Ramos (cell line): ENCODE measurements at regions not wholly inside any gene's neighbourhood (a gene's known extent, or its start where the extent isn't known, plus 50 kb on each side); places are given as distances from the start of the nearest gene placed in this dataset.
"Not testable (repeated sequence)": the region's sequence is repeated elsewhere in the genome, so short reads cannot be mapped to it uniquely, and the experiment has no call there.

Experiments used
- in situ Hi-C: fragments of 300-500 bp; cut with MboI; formaldehyde crosslinking; loops from one replicate; pipeline ENCODE4 v1.14.3; 2022; ENCODE audit warnings: low sequenced_read_pairs; ENCODE audit not compliant: unreplicated experiment

DNA sequence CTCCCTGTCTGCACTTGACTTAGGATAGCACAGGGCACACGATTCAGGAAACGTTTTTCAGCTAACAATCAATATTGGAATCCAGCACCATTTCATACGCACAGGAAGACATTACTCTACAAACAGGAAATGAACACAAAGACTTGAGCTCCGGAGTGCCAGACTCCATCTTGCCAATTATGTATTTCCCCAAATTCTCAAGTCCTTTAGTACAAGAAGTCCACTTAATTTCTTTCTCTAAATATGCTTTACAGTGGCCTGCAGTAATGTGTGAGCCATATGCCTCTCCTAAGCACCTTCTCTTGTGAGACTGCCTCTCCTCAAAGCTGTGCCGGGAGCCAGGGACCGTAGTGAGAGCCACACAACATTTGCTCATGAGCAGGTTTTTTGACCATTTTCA, 168.2 kb downstream of the THBS2 start:
- in situ Hi-C loops = no loop called here

DNA sequence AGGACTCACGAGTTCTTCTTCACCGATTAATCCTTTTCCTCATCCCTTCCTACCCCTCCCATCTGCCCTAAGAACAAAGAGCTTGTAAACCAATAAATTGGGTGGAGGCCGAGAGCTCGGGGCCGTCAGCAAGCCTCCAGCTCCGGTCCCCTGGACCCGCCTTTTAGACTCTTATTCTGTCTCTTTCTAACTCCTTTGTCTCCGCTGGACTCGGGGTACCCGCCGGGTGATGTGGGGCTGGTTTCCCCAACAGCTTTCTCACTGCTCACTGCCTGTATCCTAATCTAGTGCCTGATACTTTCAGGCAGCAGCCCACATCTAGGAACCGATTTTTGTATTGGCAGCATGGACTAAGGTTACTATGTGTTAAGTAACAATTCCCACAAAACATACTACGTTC, 169.1 kb downstream of the THBS2 start:
- in situ Hi-C loops = not testable (repeated sequence)

DNA sequence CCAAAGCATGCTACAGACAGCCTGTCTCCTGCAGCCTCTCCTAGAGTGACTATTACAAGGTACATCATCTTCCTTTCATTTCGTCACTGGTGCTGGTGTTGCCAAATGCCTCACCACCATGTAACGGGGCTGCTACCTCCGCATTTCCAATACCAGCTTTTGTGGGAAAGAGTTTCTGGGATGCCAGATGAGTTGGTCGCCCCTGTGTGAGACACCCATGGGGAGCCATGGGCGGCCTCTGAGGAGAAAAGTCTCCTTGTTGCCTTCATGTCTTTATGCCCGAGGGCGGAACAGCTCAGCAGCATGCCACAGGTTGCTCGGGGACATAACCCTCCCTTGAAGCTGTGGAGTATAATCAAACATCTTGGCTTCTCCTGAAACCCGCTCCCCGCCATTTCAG, 169.6 kb downstream of the THBS2 start:
- in situ Hi-C loops = no loop called here

DNA sequence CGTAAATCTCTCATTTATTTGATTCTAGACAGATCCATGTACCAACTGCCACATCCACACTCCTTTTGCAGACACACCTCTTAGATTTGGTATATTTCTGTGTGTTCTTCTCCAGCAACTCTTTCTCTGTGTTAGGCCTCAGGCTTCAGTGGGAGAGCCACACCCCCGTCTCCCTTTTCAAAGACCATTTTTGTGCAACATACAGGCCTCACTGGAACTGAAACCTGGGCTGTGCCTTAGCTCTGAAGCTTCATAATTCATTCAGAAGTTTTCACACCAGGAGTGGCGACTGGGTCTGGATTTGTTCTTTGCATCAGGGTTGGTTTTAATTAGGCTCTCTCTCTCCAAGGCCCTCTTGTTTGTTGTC, 170.2 kb downstream of the THBS2 start:
- in situ Hi-C loops = no loop called here

DNA sequence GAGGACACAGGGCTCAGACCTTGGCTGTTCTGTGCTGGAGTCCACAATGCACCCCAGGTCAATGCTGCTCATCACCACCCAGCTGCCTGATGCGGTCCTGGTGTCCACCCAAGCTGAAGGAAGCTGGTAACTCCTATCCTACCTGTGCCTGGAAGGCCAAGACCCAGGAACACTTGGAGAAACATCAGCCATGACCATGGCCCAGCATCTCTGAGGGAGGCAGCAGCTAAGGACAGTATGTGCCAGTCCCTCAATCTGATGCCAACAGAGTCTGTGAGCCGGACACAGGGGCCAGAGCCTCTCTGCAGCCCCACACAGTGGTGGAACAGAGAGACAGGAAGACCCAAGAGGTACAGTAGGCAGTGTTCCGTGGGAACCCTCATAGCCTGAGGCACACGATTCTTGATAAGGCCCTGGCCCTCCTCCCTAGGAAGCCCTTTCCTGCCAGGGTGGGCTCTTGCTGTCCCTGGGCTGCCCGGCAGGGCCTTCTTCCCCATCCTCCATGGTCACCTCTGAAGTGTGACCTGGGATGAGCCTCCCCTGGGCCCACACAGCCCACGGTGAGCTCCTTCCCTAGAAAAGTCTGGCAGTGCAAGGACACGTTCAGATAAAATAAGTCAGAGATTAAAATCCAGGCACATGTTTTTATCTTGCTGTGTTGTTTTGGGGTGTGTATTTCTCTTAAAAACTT, 170.7 kb downstream of the THBS2 start:
- in situ Hi-C loops = no loop called here

DNA sequence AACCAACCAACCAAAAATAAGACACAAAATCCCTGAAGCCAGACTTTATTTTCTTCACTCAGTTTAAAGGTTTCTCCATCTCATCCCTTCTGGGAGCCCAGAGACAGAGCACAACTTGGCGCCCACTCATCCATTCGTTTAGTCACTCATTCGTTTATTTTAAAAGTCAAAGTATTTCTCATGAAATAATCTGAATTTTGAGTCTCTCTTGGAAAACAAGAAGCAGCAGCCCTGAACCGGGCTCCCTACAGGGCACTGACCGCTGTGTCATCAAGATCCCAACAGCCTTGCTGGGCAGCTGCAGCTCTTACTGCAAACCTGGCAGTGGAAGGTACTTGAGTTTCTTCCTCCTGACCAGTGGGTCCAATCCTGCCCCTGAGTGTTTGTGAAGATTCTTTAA, 171.6 kb downstream of the THBS2 start:
- in situ Hi-C loops = no loop called here

DNA sequence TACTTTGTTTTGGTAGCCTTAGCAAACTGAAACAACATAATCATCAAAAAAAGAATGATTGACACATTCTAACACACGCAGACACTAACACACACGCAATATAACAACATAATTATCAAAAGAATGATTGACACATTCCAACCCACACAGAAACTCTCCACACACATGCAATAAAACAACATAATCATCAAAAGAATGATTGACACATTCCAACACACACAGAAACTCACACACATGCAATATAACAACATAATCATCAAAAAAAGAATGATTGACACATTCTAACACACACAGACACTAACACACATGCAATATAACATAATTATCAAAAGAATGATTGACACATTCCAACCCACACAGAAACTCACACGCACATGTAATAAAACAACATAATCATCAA, 172.4 kb downstream of the THBS2 start:
- in situ Hi-C loops = no loop called here

DNA sequence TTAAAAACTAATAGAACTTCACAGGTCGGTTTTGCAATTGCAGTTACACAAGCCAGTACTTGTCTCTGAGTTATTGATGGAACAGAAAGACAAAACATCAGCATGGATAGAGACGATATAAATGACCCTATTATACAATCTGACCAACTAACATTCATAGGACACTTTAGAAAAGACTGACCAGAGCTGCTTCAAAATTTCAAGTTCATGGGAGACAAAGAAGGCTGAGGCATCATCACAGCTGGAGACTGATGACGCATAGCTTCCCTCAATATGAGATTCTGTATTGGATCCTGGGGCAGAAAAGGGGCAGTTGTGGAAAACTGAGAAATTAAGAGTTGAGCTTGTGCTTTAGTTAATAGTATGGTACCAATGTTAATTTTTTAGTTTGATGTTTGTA, 174.0 kb downstream of the THBS2 start:
- in situ Hi-C loops = no loop called here

DNA sequence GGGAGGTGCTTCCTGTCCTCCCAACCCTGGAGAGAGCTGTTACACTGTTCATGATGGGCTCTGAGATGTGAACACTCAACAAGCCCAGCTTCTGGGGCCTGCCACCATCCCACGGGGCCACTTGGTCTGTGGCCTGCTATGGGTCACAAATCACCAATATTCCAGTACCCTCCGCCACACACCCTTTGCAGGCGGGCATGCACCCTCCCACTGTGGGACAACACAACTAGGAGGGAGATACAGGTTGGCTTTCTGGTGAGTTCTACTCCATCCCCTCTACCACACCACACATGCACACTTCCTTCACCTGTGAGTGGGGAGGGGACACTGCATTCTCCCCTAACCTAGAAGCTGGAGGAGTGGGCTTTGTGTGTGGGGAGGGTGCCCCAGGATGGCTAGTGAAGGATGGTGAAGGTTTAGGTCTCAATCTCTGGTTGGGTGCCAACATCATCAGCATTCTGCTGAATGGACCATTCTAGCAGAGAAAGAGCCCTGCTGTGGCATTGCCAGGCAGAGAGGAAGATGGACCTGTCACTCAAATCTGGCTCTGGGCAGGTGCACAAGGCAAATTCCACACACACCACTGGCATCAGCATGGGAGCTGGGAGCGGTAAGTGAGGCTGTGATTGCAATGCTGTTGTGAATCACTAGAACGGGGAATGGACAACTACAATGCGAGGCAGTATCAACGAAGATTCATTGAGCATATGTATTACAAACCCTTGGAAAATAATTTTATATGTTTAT, 175.1 kb downstream of the THBS2 start:
- in situ Hi-C loops = no loop called here

DNA sequence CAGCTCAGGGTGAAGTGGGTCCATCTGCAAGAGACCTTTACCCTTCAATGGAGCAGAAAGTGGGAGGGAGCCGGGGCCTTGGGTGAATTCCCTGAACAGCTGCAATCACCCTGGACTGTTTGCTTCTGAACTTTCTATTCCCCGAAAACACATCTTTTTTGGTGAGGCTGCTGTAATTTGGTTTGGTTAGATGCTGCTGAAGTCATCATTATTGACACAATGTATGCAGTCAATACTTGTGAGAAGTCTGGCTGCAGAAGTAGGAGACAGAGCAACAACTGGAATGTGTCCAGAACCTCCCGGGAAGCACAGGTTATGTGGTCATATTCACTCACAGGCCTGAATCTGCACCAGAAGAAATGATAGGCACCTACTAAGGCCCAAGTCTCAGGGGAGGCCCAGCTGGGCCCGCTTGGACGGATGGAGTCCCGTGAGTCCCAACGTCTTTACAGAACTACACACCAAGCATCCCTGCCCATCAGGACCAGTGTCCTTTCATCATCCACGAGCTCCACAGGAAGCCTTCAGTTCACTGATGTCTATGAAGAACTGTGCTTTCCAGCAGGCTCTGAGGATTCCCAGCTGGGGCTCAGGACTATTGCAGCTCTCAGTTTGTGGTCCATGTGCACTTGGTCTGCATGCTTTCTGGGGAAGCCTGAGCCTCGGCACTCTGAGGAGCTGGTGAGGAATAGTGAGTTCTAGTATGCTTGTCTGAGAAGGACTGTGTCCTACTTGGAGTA, 177.6 kb downstream of the THBS2 start:
- in situ Hi-C loops = no loop called here

DNA sequence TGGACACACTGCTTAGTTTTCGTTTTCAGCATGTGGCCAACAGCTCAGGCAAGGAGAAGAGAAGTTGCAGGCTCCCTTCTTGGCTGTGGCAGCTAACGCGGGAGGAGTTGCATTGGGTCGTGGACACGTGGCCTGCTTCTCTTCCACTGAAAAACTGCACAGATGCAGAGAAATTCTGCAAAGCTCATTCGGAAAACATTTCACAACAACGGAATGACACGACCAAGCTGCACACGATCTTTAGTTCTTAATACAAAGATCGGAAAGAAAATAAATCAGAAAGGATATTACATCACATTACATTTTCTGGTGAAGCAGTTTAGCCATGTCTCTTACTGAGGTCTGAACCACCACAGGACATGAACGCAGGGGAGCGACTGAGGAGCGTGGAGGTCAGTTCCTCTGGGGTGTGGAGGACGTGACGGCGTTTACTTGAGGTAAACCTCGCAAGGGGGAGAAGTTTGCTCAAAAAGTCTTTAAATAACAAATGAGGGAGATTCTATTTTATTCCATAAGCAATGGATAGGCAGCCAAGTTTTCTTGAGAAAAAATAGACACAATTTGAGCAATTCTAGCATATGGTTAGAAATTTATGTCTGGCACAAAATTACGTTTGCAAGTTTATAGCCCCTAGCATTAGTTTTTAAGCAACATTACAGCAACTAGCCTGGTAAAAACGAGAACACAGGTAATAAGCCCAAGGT, 178.3 kb downstream of the THBS2 start:
- in situ Hi-C loops = no loop called here

DNA sequence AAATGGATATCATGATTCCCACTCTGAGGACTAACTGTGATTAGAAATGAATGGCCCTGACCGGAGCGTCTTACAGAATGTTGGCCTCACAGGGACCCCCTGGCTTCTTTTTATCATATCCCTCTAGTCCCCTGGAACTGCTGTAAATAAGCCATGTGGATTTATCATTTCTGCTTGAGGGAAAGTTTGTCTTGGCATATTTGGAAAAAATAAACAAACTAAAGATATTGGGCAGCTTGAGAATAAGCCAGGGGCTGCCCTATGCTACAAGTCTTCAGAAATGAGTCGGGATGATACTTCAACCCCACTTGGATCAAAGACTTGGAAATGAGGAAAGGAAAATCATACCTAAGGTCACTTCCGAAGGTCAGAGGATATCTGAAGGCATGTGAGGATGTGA, 179.1 kb downstream of the THBS2 start:
- in situ Hi-C loops = no loop called here

DNA sequence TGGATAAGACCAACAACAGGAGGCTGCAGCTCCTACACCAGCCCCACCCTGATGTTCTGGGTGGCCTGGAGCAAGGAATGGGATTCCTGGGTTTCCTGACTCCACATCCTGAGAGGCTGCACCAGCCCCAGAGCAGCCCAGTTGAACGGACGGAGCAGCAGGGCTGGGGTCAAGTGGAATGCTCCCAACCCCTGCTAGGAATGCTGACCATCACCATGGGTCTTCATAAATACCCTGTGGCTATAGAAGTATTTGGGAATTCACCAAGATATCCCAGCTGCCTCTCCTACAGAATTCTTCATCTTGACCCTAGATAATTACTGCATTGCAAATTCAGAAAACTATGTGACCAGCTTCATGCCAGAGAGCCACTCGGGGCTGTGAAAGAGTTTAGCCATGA, 180.3 kb downstream of the THBS2 start:
- in situ Hi-C loops = no loop called here

DNA sequence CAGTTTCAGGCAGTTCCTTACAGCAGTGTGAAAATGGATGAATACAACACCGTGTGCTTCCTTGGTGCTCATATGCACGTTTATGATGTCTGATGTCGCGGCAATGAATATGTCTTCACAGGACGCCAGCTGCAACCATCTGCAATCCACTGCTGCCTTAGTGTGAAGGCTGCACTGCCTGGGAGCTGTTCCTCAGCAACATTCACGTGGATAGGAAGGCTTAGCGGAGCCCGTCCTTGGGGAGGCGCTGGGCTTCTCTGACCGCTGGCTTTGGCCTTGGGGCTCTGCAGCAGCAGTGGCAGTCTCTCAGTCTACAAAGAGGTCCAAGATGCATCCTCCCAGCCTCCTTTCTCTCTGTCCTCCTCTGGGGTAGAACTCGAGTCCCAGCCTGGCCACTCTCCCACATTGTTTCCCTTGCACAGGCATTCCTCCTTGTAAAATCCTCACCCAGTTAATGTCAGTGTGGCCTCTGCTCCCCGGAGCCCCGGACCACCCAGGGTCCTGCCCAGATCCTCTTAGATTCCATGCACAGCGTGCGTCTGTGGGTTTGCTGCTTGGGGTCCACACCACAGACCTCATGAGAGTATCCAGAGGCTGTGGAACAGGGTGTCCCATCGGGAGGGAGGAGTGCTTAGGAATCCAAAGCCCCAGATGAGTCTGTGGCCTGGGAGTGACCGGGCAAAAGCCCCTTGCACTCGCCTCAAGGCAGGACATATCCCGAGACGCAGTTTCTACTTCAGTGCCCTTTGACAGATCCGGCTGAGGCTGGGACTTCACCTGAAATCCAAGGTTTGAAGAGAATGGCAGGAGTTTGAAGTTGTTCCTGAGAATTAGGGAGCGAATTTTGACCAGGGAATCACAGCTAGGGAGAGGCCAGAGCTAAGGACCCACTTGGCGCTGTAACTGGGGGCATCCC, 181.3 kb downstream of the THBS2 start:
- in situ Hi-C loops = no loop called here

DNA sequence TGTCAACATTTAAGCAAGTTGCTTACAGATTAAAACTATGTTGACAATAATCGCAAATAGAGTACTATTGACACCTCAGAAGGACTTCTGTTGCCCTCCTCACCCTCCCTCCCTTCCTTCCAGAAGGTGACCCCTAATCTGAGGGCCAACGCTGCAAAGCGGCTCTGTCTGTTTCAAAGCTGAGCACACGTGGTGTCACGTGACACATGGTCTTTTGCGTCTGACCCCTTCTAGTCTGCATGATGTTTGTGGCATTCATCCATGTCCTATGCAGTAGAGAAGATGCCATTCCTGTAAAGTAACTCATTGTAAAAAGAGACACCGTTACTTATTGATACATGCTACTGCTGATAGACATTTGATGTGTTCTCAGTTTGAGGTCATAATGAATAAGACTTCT, 182.3 kb downstream of the THBS2 start:
- in situ Hi-C loops = no loop called here

DNA sequence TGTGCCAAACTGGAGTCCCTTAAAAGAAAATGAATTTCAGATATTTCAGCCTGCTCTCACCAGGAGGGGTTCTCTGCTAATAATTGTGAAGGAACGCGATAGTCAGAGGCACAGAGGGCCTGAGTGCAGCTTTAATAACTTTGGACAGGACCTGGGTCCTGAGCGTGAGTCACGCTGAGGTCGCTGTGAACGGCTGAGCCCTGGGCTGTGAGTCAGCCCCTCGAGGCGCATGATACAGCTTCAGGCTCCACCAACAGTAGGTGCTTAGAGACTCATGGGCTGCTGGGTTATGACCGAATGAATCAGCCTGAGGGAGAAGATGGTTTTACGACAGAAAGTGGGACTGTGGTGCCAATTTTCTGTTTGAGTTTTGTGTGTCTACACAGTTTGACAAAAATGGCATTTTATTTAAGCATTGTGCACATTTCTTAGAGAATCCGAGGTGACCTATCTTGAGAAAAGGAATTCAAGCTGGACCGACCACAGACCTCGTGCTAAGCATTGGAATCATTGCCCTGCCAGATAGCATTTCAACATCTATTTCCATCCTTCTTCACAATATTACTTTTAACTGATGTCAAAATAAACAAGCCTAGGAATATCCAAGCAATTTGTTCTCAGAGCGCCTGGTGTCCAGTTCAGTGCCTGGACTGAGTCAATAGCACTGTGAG, 183.0 kb downstream of the THBS2 start:
- in situ Hi-C loops = no loop called here

DNA sequence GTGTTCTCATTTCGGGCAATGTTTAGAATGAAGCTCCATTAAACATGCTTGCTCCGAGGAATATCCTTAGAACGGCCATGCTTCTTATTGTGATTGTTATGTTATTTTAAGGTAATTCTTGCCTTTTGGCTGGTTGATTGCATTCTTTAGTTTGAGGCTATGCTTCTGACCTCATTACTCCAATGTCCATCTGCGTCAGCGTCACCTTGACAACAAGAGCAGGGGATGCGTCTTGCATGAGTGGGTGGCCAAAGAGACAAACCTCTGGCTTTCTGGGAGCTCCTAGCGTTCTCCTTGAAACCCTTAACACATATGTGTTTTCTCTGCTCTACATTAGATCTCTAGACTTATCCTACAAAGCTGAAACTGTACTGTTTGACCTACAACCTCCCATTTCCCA, 184.3 kb downstream of the THBS2 start:
- in situ Hi-C loops = no loop called here

DNA sequence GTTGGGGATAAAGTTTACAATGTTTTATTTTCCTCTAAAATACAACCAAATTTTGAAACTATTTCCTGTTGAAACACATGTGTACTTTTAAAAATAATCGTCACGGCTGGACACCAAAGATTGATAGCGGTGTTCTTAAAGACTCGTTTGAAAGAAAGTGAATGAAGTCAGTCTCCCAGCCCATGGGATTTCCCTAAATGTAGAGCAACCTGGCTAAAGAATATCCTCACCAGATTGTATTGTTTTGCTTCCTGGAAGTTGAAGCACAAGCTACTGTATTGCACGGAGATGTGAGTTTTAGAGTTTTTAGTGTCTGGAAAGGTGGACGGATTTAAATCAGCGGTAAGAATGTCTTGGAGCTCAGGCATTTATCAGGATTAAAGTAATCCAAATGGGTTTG, 189.5 kb downstream of the THBS2 start:
- in situ Hi-C loops = no loop called here

DNA sequence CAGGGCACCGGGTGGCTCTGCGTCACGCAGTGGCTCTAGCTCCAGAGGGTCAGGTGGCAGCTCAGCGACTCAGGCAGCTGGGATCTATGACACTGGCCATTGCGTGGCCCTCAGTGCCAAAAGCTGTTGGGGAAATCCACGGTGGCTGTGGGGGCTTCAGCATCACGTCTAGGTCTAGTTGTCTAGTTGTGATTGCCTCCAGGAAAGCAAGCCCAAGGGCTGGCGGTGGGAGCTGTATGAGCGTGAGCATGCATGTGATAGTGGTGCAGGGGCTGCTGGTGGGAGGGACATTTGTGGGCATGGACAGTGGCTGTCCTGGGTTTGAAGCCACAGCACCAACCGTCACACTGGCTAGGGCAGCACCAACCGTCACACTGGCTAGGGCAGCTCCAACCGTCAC, 191.4 kb downstream of the THBS2 start:
- in situ Hi-C loops = no loop called here
